ENCODE measurements at regions not wholly inside any gene's neighbourhood (a gene's known extent, or its start where the extent isn't known, plus 50 kb on each side); places are given as distances from the start of the nearest gene placed in this dataset.

DNA sequence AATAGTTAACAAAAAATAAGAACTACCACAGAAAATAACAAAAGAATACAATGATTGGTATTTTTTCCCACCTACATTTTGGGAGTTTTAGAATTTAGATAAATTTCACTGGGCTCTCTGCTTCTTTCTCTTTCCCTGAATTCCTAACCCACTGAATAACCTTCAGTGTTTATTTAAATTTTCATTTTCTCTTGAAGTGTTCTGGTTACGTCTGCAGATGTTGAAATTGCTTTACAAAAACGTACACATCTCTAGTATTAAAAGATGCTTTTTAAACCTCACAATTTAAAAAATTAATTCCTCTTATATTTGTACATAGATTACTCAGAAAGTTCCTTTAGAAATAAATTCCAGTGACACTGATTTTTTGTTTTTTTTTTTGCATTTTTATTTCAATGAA, 158.7 kb upstream of the TUT7 start:
- TF ChIP-seq, protein P1, sequence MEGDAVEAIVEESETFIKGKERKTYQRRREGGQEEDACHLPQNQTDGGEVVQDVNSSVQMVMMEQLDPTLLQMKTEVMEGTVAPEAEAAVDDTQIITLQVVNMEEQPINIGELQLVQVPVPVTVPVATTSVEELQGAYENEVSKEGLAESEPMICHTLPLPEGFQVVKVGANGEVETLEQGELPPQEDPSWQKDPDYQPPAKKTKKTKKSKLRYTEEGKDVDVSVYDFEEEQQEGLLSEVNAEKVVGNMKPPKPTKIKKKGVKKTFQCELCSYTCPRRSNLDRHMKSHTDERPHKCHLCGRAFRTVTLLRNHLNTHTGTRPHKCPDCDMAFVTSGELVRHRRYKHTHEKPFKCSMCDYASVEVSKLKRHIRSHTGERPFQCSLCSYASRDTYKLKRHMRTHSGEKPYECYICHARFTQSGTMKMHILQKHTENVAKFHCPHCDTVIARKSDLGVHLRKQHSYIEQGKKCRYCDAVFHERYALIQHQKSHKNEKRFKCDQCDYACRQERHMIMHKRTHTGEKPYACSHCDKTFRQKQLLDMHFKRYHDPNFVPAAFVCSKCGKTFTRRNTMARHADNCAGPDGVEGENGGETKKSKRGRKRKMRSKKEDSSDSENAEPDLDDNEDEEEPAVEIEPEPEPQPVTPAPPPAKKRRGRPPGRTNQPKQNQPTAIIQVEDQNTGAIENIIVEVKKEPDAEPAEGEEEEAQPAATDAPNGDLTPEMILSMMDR (conservative IDR thresholded peaks at IDR 0.05): no peak
- no peak for TF ChIP-seq ZFX (IDR thresholded peaks at IDR 0.05)
- H3K27ac ChIP-seq: no peak overlapping the region

DNA sequence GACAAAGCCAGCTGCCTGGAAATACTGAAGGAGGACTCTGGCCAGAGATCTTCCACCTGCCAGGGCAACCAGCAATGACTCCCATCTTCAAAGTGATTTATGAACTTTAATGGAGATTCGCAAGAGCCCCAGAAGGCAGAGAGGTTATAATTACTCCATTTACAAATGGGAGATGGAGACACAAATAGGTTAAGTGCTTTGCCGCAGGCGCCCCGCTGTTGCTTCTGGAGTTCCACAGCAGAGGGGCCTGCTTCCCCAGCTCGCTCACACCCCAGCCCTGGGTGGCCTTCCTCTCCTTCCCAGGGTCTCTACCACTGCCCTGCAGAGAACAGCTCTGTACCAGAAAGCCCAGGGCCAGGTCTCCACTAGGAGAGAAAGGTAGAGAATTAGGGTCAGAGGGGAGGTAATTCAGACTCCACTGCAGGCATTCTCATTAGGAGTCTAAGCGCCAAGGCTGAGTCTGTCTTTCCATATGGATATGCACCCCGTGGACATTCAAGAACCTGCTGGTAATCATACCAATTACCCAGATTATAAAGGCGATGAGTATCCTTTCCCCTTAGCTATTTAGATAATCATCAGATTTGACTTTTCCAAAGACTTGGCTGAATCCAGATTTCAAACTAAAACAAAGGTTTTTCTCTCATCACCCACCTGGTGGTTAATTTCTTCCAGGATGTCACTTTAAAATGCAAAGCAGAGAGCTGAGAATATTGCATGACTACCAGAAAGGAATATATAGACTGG, 157.6 kb upstream of the TUT7 start:
- H3K27ac ChIP-seq: no peak overlapping the region
- no peak for TF ChIP-seq ZFX (IDR thresholded peaks at IDR 0.05)

DNA sequence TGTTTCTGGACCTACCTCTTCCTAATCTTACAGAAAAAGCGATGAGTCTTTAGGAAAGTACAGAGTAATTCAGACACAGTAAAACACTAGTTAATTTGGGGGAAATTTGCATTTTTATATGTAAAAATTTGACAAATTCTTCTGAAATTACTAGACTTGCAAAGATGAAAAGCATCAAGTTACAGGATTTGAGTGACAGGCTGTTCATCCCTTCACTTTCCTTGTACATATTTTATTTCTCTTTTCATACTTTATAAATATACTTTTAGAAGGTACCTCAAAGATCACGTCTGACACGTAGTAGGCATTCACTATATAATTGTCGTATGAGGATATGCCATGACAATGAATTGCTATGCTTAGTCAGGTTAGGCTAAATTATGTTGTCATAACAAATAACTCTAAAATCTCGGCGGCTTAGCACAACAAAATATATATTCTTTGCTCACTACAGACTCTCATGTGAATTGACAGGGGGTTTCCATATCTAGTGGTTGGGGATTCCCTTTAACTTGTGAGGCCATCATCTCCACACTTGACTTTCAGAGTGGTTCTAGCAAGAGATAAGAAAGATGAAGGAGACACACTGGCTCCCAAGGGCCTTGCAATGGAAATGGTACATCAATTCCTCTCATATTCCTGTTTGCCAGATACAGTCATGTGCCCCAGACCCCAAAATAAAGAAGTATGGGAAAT, 154.1 kb upstream of the TUT7 start:
- no peak overlapping the region for H3K27ac ChIP-seq

DNA sequence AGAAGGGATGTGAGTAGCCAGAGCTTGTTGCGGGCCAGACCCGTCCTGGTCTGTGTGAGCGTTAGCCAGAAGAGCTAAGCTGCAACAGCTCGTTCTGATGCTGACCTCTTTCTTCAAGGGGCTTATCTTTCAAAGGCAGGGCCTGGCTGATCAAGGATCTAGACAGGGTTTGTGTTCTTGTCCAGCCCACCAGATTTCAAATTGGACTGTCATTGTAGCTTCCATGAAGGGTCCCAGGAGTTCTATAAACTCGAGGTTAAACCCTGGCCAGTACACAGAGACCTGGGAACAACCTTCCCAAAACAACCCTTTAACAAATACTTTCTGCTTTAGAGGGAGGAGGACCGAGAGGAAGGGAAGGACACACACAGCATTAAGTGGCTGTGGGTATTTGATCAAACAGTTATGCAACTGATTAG, 153.0 kb upstream of the TUT7 start:
- H3K27ac ChIP-seq: no peak overlapping the region
- TF ChIP-seq, protein P1 (conservative IDR thresholded peaks at IDR 0.05): no peak
- TF ChIP-seq ZFX (IDR thresholded peaks at IDR 0.05): no peak

More for the DNA sequence above, 154.1 kb upstream of the TUT7 start:
- TF ChIP-seq ZFX (IDR thresholded peaks at IDR 0.05): no peak
- TF ChIP-seq, protein P1 (conservative IDR thresholded peaks at IDR 0.05): no peak

DNA sequence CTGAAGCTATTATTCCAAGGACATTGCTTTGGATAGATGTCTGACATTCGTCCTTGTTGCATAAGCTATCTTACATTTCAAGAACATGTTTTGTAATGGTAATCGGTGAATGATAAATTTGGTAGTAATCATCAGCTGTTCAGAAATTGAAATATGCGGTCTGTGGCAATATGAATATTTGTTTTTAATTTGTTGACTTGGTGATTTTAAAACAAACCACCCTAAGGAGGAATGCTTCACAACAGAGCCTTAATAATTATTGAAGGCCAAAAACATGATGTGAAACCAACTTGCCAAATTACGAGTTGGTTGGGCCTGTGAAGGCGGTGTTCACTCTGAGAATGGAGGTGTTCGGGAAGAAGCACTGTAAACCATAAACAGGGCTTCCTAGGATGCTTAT, 149.7 kb upstream of the TUT7 start:
- no peak overlapping the region for H3K27ac ChIP-seq
- TF ChIP-seq, protein P1 (conservative IDR thresholded peaks at IDR 0.05): no peak
- TF ChIP-seq ZFX (IDR thresholded peaks at IDR 0.05): no peak

DNA sequence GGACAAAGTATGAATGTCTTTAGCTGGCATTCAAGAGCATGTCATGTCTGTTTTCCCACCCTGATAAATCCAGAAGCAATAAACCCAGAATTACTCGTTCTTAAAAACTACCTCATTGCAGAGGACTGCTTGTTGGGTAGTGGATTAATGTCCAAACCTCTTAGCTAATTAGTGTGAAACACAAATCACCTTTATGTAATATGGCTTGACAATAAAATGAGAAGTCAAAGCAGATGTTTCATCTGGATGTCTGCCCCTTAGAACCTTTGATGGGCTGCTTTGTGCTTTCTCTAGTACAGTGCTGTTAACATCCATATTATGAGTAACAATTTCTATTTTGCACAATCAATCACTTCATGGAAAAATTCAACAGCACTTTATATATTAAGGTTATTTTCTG, 149.1 kb upstream of the TUT7 start:
- TF ChIP-seq, protein P1 (conservative IDR thresholded peaks at IDR 0.05): no peak
- no peak for TF ChIP-seq ZFX (IDR thresholded peaks at IDR 0.05)
- no peak overlapping the region for H3K27ac ChIP-seq

DNA sequence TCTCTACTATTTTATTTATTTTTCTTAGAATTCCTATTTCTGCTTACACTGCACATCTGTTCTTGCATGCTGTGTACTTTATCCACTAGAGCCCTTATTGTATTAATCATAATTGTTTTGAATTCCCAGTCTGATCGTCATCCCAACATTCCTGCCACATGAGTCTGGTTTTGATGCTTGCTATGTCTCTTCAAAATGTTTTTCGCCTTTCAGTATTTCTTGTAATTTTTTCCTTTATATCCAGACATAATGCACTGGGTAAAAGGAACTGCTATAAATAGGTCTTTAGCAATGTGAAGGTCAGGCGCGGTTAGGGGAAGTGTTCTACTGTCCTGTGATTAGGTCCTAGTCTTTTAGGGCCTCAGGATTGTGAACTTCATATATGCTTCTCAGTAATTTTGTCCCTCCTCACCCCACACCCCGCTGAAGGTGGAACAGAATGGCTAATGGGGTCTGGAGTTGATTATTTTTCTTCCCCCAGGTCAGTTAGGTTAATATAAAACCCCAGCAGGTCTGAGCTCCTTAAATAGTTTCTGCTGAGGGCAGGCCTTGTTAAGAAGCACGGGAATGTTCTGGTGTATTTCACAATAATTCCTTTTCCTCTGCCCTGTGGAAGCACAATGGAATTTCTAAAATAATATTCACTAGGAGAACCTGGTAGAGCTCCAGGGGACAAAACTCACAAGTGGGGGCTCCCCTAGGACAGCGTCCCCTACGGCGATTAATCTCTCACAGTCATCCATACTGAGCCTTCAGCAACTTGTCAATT, 146.6 kb upstream of the TUT7 start:
- H3K27ac ChIP-seq: no peak overlapping the region
- no peak for TF ChIP-seq ZFX (IDR thresholded peaks at IDR 0.05)
- TF ChIP-seq, protein P1 (conservative IDR thresholded peaks at IDR 0.05): no peak
